Stomach (tissue), 8 donors: ENCODE measurements at regions not wholly inside any gene's neighbourhood (a gene's known extent, or its start where the extent isn't known, plus 50 kb on each side); places are given as distances from the start of the nearest gene placed in this dataset.

ENCODE experiments used
- DNase-seq, 2 donors: peaks; one replicate each; pipeline versions ENCODE4 v3.0.0 to v3.0.0-alpha.2; 2013 to 2019
- H3K27ac ChIP-seq, 5 donors: fragments of 200-600 bp in 4 of 5; sonication (generic) in 4 of 5; one replicate each; pipeline ENCODE4 v1.5.1; 2013 to 2019; ENCODE audit warnings: mild to moderate bottlenecking in 1 of 5, moderate library complexity in 1 of 5
- H3K27me3 ChIP-seq, 3 donors: fragments of 200-600 bp; sonication (generic); one replicate each; pipeline ENCODE4 v1.5.1; 2017 to 2019; ENCODE audit warnings: mixed run types in 1 of 3
- H3K36me3 ChIP-seq, 4 donors: fragments of 200-600 bp; sonication (generic); 1 replicate in 3 of 4; 2 replicates in 1 of 4; pipeline ENCODE4 v1.5.1; 2016 to 2019
- H3K4me1 ChIP-seq, 4 donors: fragments of 200-600 bp; sonication (generic); one replicate each; pipeline ENCODE4 v1.5.1; 2016 to 2019
- H3K4me3 ChIP-seq, 4 donors: fragments of 200-600 bp; sonication (generic) in 3 of 4; one replicate each; pipeline ENCODE4 v1.5.1; 2016 to 2019; ENCODE audit warnings: mild to moderate bottlenecking in 1 of 4
- H3K9me3 ChIP-seq, 4 donors: fragments of 200-600 bp; sonication (generic); one replicate each; pipeline ENCODE4 v1.5.1; 2016 to 2019
- CTCF ChIP-seq, 7 experiments: fragments of 450-650 bp in 4 of 7; fragments of 200-600 bp in 3 of 7; sonication (generic) in 3 of 7; IDR thresholded peaks; one replicate each; pipeline ENCODE4 v1.5.1; 2016 to 2019; ENCODE audit warnings: antibody characterized with exemption in 7 of 7, control low read depth in 2 of 7, mild to moderate bottlenecking in 1 of 7
- EP300 ChIP-seq: sonication (generic); formaldehyde crosslinking; IDR thresholded peaks from one replicate; pipeline ENCODE4 v1.6.1; 2017; ENCODE audit warnings: antibody characterized with exemption
- POLR2A ChIP-seq, 4 donors: fragments of 450-650 bp; IDR thresholded peaks; one replicate each; pipeline ENCODE4 v1.6.1; 2016; ENCODE audit warnings: antibody characterized with exemption in 4 of 4, control low read depth in 2 of 4, mild to moderate bottlenecking in 1 of 4, moderate library complexity in 1 of 4
- POLR2AphosphoS5 ChIP-seq, 3 donors: sonication (generic); formaldehyde crosslinking; IDR thresholded peaks; one replicate each; pipeline ENCODE4 v1.6.1; 2016; ENCODE audit warnings: antibody characterized with exemption in 3 of 3
- WGBS, 5 donors: extraction: QIAGEN DNeasy Blood & Tissue Kit in 3 of 5; methylation state at CpG; one replicate each; pipeline versions ENCODE4 v1.1.5 to v1.1.7; 2013 to 2018; 5-methylcytosine and 5-hydroxymethylcytosine counted together
- intact Hi-C: fragments of 100-400 bp; cut with DNase I; formaldehyde crosslinking; loops from one replicate; pipeline ENCODE4 v1.15.1; 2023; ENCODE audit warnings: low total_unique reads
- donor health status: healthy with polysubstance abuse.
- donor health status: Bipolar disorder and iron deficiency.
- donor health status: healthy.

GRCh38 chr1:99110140-99111041 is 105.7 kb upstream of the PLPPR5 start:
- DNase-seq, result no peak

GRCh38 chr1:99115231-99115630 is 110.6 kb upstream of the PLPPR5 start:
- no peaks in the 10 kb centered on the region for H3K9me3 ChIP-seq
- no peaks in the 10 kb centered on the region for H3K27me3 ChIP-seq
- TF ChIP-seq POLR2AphosphoS5 (IDR thresholded peaks at IDR 0.05) (no peak), EP300 (no peak), CTCF (IDR thresholded peaks at IDR 0.05) (no peak), POLR2A (IDR thresholded peaks at IDR 0.05) (no peak)
- H3K36me3 ChIP-seq, result no peaks in the 10 kb centered on the region
- intact Hi-C loops, result no loop called here
- no peak for DNase-seq
- WGBS, 5 donors, result 73 to 95% (median 89%) methylated on average over 2 of the region's 2 CpGs
- H3K27ac ChIP-seq, result no peak overlapping the region
- no peaks in the 10 kb centered on the region for H3K4me1 ChIP-seq
- no peak overlapping the region for H3K4me3 ChIP-seq

More at GRCh38 chr1:99110140-99111041, 105.7 kb upstream of the PLPPR5 start:
- Histone ChIP-seq H3K4me1 (no peaks in the 10 kb centered on the region), H3K27me3 (no peaks in the 10 kb centered on the region), H3K9me3 (no peaks in the 10 kb centered on the region), H3K36me3 (no peaks in the 10 kb centered on the region), H3K4me3 (no peak overlapping the region), H3K27ac (no peak overlapping the region)
- WGBS, 5 donors, result 55 to 63% (median 60%) methylated on average over 6 of the region's 6 CpGs
- intact Hi-C loops, result no loop called here
- TF ChIP-seq POLR2A (IDR thresholded peaks at IDR 0.05), result no peak
- TF ChIP-seq EP300, result no peak
- TF ChIP-seq CTCF (IDR thresholded peaks at IDR 0.05), result no peak
- no peak for TF ChIP-seq POLR2AphosphoS5 (IDR thresholded peaks at IDR 0.05)

- no peaks in the 10 kb centered on the region for H3K4me1 ChIP-seq
- no peak overlapping the region for H3K4me3 ChIP-seq
- no peaks in the 10 kb centered on the region for H3K9me3 ChIP-seq
- H3K27ac ChIP-seq, result no peak overlapping the region
- intact Hi-C loops, result no loop called here
- no peak for DNase-seq
- no peaks in the 10 kb centered on the region for H3K27me3 ChIP-seq
- H3K36me3 ChIP-seq, result no peaks in the 10 kb centered on the region
- TF ChIP-seq POLR2AphosphoS5 (IDR thresholded peaks at IDR 0.05) (no peak), EP300 (no peak), POLR2A (IDR thresholded peaks at IDR 0.05) (no peak), CTCF (IDR thresholded peaks at IDR 0.05) (no peak)
- 0 to 13% (median 4%) methylated on average over 2 of the region's 2 CpGs for WGBS, 5 donors
Measured at GRCh38 chr1:99119188-99119587, 114.5 kb upstream of the PLPPR5 start.

GRCh38 chr1:99122039-99122438 is 117.4 kb upstream of the PLPPR5 start:
- Histone ChIP-seq H3K4me3 (no peak overlapping the region), H3K27ac (no peak overlapping the region), H3K9me3 (no peaks in the 10 kb centered on the region), H3K27me3 (no peaks in the 10 kb centered on the region), H3K36me3 (no peaks in the 10 kb centered on the region), H3K4me1 (no peaks in the 10 kb centered on the region)
- intact Hi-C loops, result no loop called here
- no peak for TF ChIP-seq POLR2A (IDR thresholded peaks at IDR 0.05)
- TF ChIP-seq CTCF (IDR thresholded peaks at IDR 0.05), result no peak
- TF ChIP-seq POLR2AphosphoS5 (IDR thresholded peaks at IDR 0.05), result no peak
- TF ChIP-seq EP300, result no peak
- 77 to 87% (median 81%) methylated on average over 4 of the region's 4 CpGs for WGBS, 5 donors
- no peak for DNase-seq
